ENCODE measurements at regions not wholly inside any gene's neighbourhood (a gene's known extent, or its start where the extent isn't known, plus 50 kb on each side); places are given as distances from the start of the nearest gene placed in this dataset.

- TF ChIP-seq POLR2AphosphoS5 (IDR thresholded peaks at IDR 0.05; ENCODE audit: low read depth, low read length) (no peak), POLR2A (IDR thresholded peaks at IDR 0.05; ENCODE audit: low read depth, low read length) (no peak)
Observed at GRCh38 chr21:15614766-15615165, 115.0 kb upstream of the USP25 start.

Data from GM12892 (cell line).